Renal cortex interstitium (tissue), 11 donors: ENCODE measurements at regions not wholly inside any gene's neighbourhood (a gene's known extent, or its start where the extent isn't known, plus 50 kb on each side); places are given as distances from the start of the nearest gene placed in this dataset.

Source experiments
- DNase-seq, 11 donors: peaks; one replicate each; pipeline ENCODE4 v3.0.0-alpha.2; 2013; ENCODE audit warnings: low read depth in 9 of 11, low spot score in 4 of 11; ENCODE audit errors: extremely low read depth in 1 of 11

- DNase-seq = peak in 1 of 11 donors; percentile 33
Measured at GRCh38 chr12:24069532-24070395, 120.3 kb upstream of the SOX5 start.

- DNase-seq = no peak
Measured at GRCh38 chr12:24066865-24067264, 117.4 kb upstream of the SOX5 start.

GRCh38 chr12:24066097-24066496 is 116.6 kb upstream of the SOX5 start:
- DNase-seq = no peak

GRCh38 chr12:24062642-24063245 is 113.3 kb upstream of the SOX5 start:
- DNase-seq = no peak

GRCh38 chr12:24060089-24060488 is 110.6 kb upstream of the SOX5 start:
- DNase-seq = no peak

- no peak for DNase-seq
Measured at GRCh38 chr12:24057920-24058476, 108.5 kb upstream of the SOX5 start.

- no peak for DNase-seq
Measured at GRCh38 chr12:24055747-24056146, 106.3 kb upstream of the SOX5 start.

- no peak for DNase-seq
Measured at GRCh38 chr12:24054416-24054815, 104.9 kb upstream of the SOX5 start.

- no peak for DNase-seq
Measured at GRCh38 chr12:24049728-24050127, 100.3 kb upstream of the SOX5 start.

GRCh38 chr12:24049101-24049500 is 99.6 kb upstream of the SOX5 start:
- DNase-seq = no peak

GRCh38 chr12:24048446-24048845 is 99.0 kb upstream of the SOX5 start:
- DNase-seq = no peak

- no peak for DNase-seq
Measured at GRCh38 chr12:24047326-24047725, 97.9 kb upstream of the SOX5 start.

- peak in 3 of 11 donors; percentile 17 to 21 (median 21) for DNase-seq
Measured at GRCh38 chr12:24045816-24046257, 96.4 kb upstream of the SOX5 start.

- no peak for DNase-seq
Measured at GRCh38 chr12:24044941-24045703, 95.7 kb upstream of the SOX5 start.

- DNase-seq = no peak
Measured at GRCh38 chr12:24042651-24043050, 93.2 kb upstream of the SOX5 start.

- DNase-seq = no peak
Measured at GRCh38 chr12:24039113-24039525, 89.6 kb upstream of the SOX5 start.

GRCh38 chr12:24038211-24038997 is 88.9 kb upstream of the SOX5 start:
- DNase-seq = no peak

GRCh38 chr12:24036438-24037216 is 87.2 kb upstream of the SOX5 start:
- DNase-seq = no peak
